ENCODE measurements at regions not wholly inside any gene's neighbourhood (a gene's known extent, or its start where the extent isn't known, plus 50 kb on each side); places are given as distances from the start of the nearest gene placed in this dataset.

DNA sequence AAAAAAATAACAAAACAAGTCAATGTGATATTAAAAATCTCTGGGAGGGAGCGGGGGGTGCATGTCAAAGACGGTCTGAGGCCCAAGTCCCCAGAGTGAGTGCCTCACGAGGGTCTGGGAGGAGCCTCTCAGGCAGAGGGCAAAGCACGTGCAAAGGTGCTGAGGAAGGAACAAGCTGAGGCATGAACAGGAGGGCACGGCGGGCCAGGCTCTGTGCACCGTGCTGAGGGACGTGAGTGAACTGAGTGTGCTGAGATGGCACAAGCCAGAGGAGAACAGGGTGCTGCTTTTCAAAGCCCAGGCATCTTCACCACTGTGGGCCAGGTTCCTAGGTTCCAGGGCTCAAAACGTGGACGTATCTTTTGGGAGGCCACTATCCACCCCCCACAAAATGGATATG, 142.1 kb upstream of the PHACTR3 start:
- Mint-ChIP-seq H3K27me3 (ENCODE audit: low read depth) (peaks cover 20% of the 10 kb centered on the region), H3K9me3 (no peaks in the 10 kb centered on the region; a peak in 1 of 5 replicates), H3K4me3 (no peak overlapping the region), H3K36me3 (ENCODE audit: insufficient read depth in 1 of 3, low read depth in 3 of 3) (no peaks in the 10 kb centered on the region), H3K27ac (no peak overlapping the region; a peak in 1 of 7 replicates), H3K4me1 (peaks cover 6 to 9% of the 10 kb centered on the region in 2 experiments; a peak in 3 of 4 replicates)
- Histone ChIP-seq H3T11ph (ENCODE audit: low read length) (no peak overlapping the region), H3K9ac (ENCODE audit: extremely low read depth, insufficient read length, low read length) (no peak overlapping the region), H3K18ac (ENCODE audit: insufficient read length, low read depth, low read length) (no peak overlapping the region), H2BK12ac (ENCODE audit: insufficient read length, low read depth, low read length) (no peak overlapping the region), H3K23ac (ENCODE audit: insufficient read length, low read depth, low read length) (no peak overlapping the region), H4K91ac (ENCODE audit: insufficient read length, low read depth, low read length) (no peak overlapping the region), H2AK5ac (ENCODE audit: insufficient read length, low read length) (no peak overlapping the region), H2BK15ac (ENCODE audit: low read depth, low read length) (no peak overlapping the region), H3K27me3 (ENCODE audit: insufficient read depth, low read length) (no peaks in the 10 kb centered on the region), H3K4me1 (ENCODE audit: insufficient read depth, low read length) (no peaks in the 10 kb centered on the region), H4K20me1 (ENCODE audit: control insufficient read depth, insufficient read depth, insufficient read length) (no peaks in the 10 kb centered on the region), H3K14ac (ENCODE audit: insufficient read depth, low read length) (no peak overlapping the region), H4K5ac (ENCODE audit: insufficient read length, low read depth, low read length) (no peak overlapping the region), H3K4me2 (ENCODE audit: insufficient read depth, insufficient read length, low read length) (no peak overlapping the region), H3K9me3 (ENCODE audit: control insufficient read depth, low read depth, low read length) (no peaks in the 10 kb centered on the region), H2BK120ac (ENCODE audit: low read depth, low read length, poor library complexity, severe bottlenecking) (no peak overlapping the region), H3K4ac (ENCODE audit: low read depth, low read length) (no peak overlapping the region), H3K56ac (ENCODE audit: insufficient read length, low read depth, low read length) (no peak overlapping the region), H3K27ac (ENCODE audit: insufficient read length, low read depth, low read length) (no peak overlapping the region), H2BK5ac (ENCODE audit: insufficient read length, low read length) (no peak overlapping the region), H2AFZ (ENCODE audit: low read length) (no peak overlapping the region), H4K8ac (replicated peaks; ENCODE audit: insufficient read length, low read depth, low read length) (no peak overlapping the region), H2BK20ac (ENCODE audit: low read depth, low read length, poor library complexity, severe bottlenecking) (no peak overlapping the region), H3K23me2 (ENCODE audit: insufficient read length, low read depth, low read length, poor library complexity, severe bottlenecking) (no peaks in the 10 kb centered on the region), H3K79me2 (ENCODE audit: insufficient read depth, low read length) (no peaks in the 10 kb centered on the region), H3K79me1 (ENCODE audit: insufficient read depth, low read depth, low read length, poor library complexity, severe bottlenecking) (no peaks in the 10 kb centered on the region)
- no peak for DNase-seq
- TF ChIP-seq, protein P1, sequence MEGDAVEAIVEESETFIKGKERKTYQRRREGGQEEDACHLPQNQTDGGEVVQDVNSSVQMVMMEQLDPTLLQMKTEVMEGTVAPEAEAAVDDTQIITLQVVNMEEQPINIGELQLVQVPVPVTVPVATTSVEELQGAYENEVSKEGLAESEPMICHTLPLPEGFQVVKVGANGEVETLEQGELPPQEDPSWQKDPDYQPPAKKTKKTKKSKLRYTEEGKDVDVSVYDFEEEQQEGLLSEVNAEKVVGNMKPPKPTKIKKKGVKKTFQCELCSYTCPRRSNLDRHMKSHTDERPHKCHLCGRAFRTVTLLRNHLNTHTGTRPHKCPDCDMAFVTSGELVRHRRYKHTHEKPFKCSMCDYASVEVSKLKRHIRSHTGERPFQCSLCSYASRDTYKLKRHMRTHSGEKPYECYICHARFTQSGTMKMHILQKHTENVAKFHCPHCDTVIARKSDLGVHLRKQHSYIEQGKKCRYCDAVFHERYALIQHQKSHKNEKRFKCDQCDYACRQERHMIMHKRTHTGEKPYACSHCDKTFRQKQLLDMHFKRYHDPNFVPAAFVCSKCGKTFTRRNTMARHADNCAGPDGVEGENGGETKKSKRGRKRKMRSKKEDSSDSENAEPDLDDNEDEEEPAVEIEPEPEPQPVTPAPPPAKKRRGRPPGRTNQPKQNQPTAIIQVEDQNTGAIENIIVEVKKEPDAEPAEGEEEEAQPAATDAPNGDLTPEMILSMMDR (conservative IDR thresholded peaks at IDR 0.05), result no peak
- no CpG with 5 or more reads among the region's 10 CpGs for WGBS (ENCODE audit: extremely low coverage, insufficient read length, low lambda C conversion rate)

Measured in H9 (cell line).